Heart left ventricle (tissue), 16 donors: ENCODE measurements at regions not wholly inside any gene's neighbourhood (a gene's known extent, or its start where the extent isn't known, plus 50 kb on each side); places are given as distances from the start of the nearest gene placed in this dataset.

ENCODE experiments used
- ATAC-seq, 4 donors: fragments of 200-7000 bp; cut with Tn5 transposase; one replicate each; pipeline ENCODE4 v1.9.1; 2020 to 2022; ENCODE audit warnings: moderate library complexity in 4 of 4, mild to moderate bottlenecking in 3 of 4, moderate number of reproducible peaks in 1 of 4
- DNase-seq, 5 donors: peaks; one replicate each; pipeline ENCODE4 v3.0.0-alpha.2; 2020
- H3K27ac ChIP-seq, 12 donors: fragments of 200-600 bp; sonication (generic) in 4 of 12; one replicate each; pipeline versions ENCODE4 v1.5.0 to v1.8.0; 2016 to 2022; ENCODE audit warnings: mild to moderate bottlenecking in 2 of 12
- H3K27me3 ChIP-seq, 9 donors: fragments of 200-600 bp; sonication (generic) in 2 of 9; one replicate each; pipeline versions ENCODE4 v1.5.1 to v1.8.0; 2016 to 2022; ENCODE audit warnings: mild to moderate bottlenecking in 3 of 9
- H3K36me3 ChIP-seq, 9 donors: fragments of 200-600 bp; sonication (generic) in 2 of 9; one replicate each; pipeline versions ENCODE4 v1.5.0 to v1.8.0; 2018 to 2022; ENCODE audit warnings: mild to moderate bottlenecking in 2 of 9
- H3K4me1 ChIP-seq, 12 donors: fragments of 200-600 bp; sonication (generic) in 4 of 12; one replicate each; pipeline versions ENCODE4 v1.5.0 to v1.8.0; 2016 to 2022; ENCODE audit warnings: mild to moderate bottlenecking in 3 of 12
- H3K4me3 ChIP-seq, 12 donors: fragments of 200-600 bp; sonication (generic) in 4 of 12; one replicate each; pipeline versions ENCODE4 v1.5.0 to v1.8.0; 2017 to 2022; ENCODE audit warnings: mild to moderate bottlenecking in 9 of 12, moderate library complexity in 4 of 12
- H3K9me3 ChIP-seq, 12 donors: fragments of 200-600 bp; sonication (generic) in 4 of 12; one replicate each; pipeline versions ENCODE4 v1.5.0 to v1.8.0; 2016 to 2022; ENCODE audit warnings: mild to moderate bottlenecking in 1 of 12
- CTCF ChIP-seq, 12 donors: fragments of 200-600 bp; sonication (generic) in 4 of 12; IDR thresholded peaks; one replicate each; pipeline versions ENCODE4 v1.5.0 to v1.8.0; 2018 to 2022; ENCODE audit warnings: antibody characterized with exemption in 12 of 12, mild to moderate bottlenecking in 5 of 12
- POLR2A ChIP-seq, 2 donors: fragments of 450-650 bp; IDR thresholded peaks; one replicate each; pipeline ENCODE4 v1.6.1; 2017; ENCODE audit warnings: antibody characterized with exemption in 2 of 2, mild to moderate bottlenecking in 2 of 2, moderate library complexity in 2 of 2
- WGBS, 4 donors: extraction: QIAGEN DNeasy Blood & Tissue Kit in 2 of 4; methylation state at CpG; one replicate each; pipeline versions ENCODE4 v1.1.5 to v1.1.7; 2013 to 2018; 5-methylcytosine and 5-hydroxymethylcytosine counted together
- intact Hi-C, 10 donors: fragments of 100-400 bp; cut with DNase I; formaldehyde crosslinking; loops; one replicate each; pipeline versions ENCODE4 v1.11.1 to v1.14.2; 2022
- donor health status: ischemic (EF 13 %, LVEDD 7.1; RV severe dilation, severe dysfunction).
- donor health status: healthy with polysubstance abuse.
- donor health status: DM: no; HTN: yes; CAD: no.
- donor health status: DM: no; HTN: no; CAD: no.
- donor health status: ischemic (EF 25% LVEDD 6.9; RV normal size, moderate dysfunction).
- donor health status: ischemic (EF 25% LVEDD 5.7; RV mildly dilated, moderate dysfunction).
- donor health status: healthy.
- donor health status: DM: yes; HTN: yes; CAD: no.
- donor health status: ischemic (EF 35%, LVEDD 5.7; RV mildly dilated, moderate dysfunction).
- donor health status: nonischemic (EF 11% LVEDD 7.7; RV severe dilation, severe dysfunction).
- donor health status: DM: yes; HTN: yes; CAD: no.
- donor health status: PGD.
- donor health status: ischemic (EF 29% LVEDD 5.4; RV normal size, mild dysfunction).
- donor health status: nonischemic (EF 23%, LVEDD 6.1; RV moderate dilation, normal function).

GRCh38 chr12:112713471-112713870 lies 78.1 kb upstream of the RPH3A start:
- H3K4me1 ChIP-seq = no peaks in the 10 kb centered on the region
- peaks cover 0 to 13% (median 0%) of the 10 kb centered on the region in 9 donors for H3K27me3 ChIP-seq
- DNase-seq (no peak), ATAC-seq (no peak)
- 69 to 76% (median 70%) methylated on average over 2 of the region's 2 CpGs for WGBS, 4 donors
- no peak overlapping the region for H3K4me3 ChIP-seq
- H3K27ac ChIP-seq = no peak overlapping the region
- TF ChIP-seq POLR2A (IDR thresholded peaks at IDR 0.05) (no peak), CTCF (IDR thresholded peaks at IDR 0.05) (no peak)
- H3K9me3 ChIP-seq = no peaks in the 10 kb centered on the region
- no peaks in the 10 kb centered on the region for H3K36me3 ChIP-seq
- intact Hi-C loops = no loop called here

- no peaks in the 10 kb centered on the region for H3K36me3 ChIP-seq
- no peaks in the 10 kb centered on the region for H3K9me3 ChIP-seq
- H3K4me3 ChIP-seq = no peak overlapping the region
- TF ChIP-seq CTCF (IDR thresholded peaks at IDR 0.05) (no peak), POLR2A (IDR thresholded peaks at IDR 0.05) (no peak)
- ATAC-seq (no peak), DNase-seq (no peak)
- H3K4me1 ChIP-seq = no peaks in the 10 kb centered on the region
- peaks cover 0 to 11% (median 0%) of the 10 kb centered on the region in 9 donors for H3K27me3 ChIP-seq
- 70 to 83% (median 76%) methylated on average over 8 of the region's 8 CpGs for WGBS, 4 donors
- no peak overlapping the region for H3K27ac ChIP-seq
- intact Hi-C loops = no loop called here
Measured at GRCh38 chr12:112714166-112714710, 77.3 kb upstream of the RPH3A start.

- ATAC-seq (no peak), DNase-seq (no peak)
- Histone ChIP-seq H3K27me3 (peaks cover 0 to 4% (median 0%) of the 10 kb centered on the region in 9 donors), H3K4me3 (no peak overlapping the region), H3K36me3 (no peaks in the 10 kb centered on the region), H3K27ac (no peak overlapping the region), H3K4me1 (no peaks in the 10 kb centered on the region), H3K9me3 (no peaks in the 10 kb centered on the region)
- no peak for TF ChIP-seq POLR2A (IDR thresholded peaks at IDR 0.05)
- TF ChIP-seq CTCF (IDR thresholded peaks at IDR 0.05) = no peak
- intact Hi-C loops = no loop called here
- WGBS, 4 donors = 61 to 68% (median 66%) methylated on average over 11 of the region's 11 CpGs
Measured at GRCh38 chr12:112716099-112717093, 75.2 kb upstream of the RPH3A start.

GRCh38 chr12:112728864-112729263 lies 62.7 kb upstream of the RPH3A start:
- Histone ChIP-seq H3K27ac (no peak overlapping the region), H3K36me3 (no peaks in the 10 kb centered on the region), H3K4me3 (no peak overlapping the region), H3K9me3 (no peaks in the 10 kb centered on the region), H3K4me1 (no peaks in the 10 kb centered on the region), H3K27me3 (peaks cover 0 to 16% (median 0%) of the 10 kb centered on the region in 9 donors)
- intact Hi-C loops = no loop called here
- DNase-seq = no peak
- TF ChIP-seq POLR2A (IDR thresholded peaks at IDR 0.05) = no peak
- no peak for TF ChIP-seq CTCF (IDR thresholded peaks at IDR 0.05)
- no peak for ATAC-seq
- 57 to 73% (median 61%) methylated on average over 3 of the region's 3 CpGs for WGBS, 4 donors
